Parathyroid adenoma (tissue), 2 donors: ENCODE measurements at regions not wholly inside any gene's neighbourhood (a gene's known extent, or its start where the extent isn't known, plus 50 kb on each side); places are given as distances from the start of the nearest gene placed in this dataset.

ENCODE experiments used
- H2AFZ ChIP-seq: fragments of 300-600 bp; sonication (generic); one replicate; pipeline ENCODE4 v1.7.0; 2017; ENCODE audit warnings: antibody characterized with exemption, mild to moderate bottlenecking
- H3K27ac ChIP-seq: fragments of 300-600 bp; sonication (generic); one replicate; pipeline ENCODE4 v1.7.0; 2017
- H3K27me3 ChIP-seq: fragments of 300-600 bp; sonication (generic); one replicate; pipeline ENCODE4 v1.7.0; 2017; ENCODE audit warnings: low read length; ENCODE audit not compliant: control insufficient read depth, insufficient read depth
- H3K36me3 ChIP-seq: fragments of 300-600 bp; sonication (generic); one replicate; pipeline ENCODE4 v1.7.0; 2017; ENCODE audit warnings: low read length; ENCODE audit not compliant: control insufficient read depth, insufficient read depth
- H3K4me1 ChIP-seq: fragments of 300-600 bp; sonication (generic); one replicate; pipeline ENCODE4 v1.7.0; 2017; ENCODE audit warnings: control low read depth
- H3K4me2 ChIP-seq: fragments of 300-600 bp; sonication (generic); one replicate; pipeline ENCODE4 v1.7.0; 2017; ENCODE audit warnings: low read length
- H3K4me3 ChIP-seq: fragments of 300-600 bp; sonication (generic); one replicate; pipeline ENCODE4 v1.7.0; 2017; ENCODE audit warnings: low read depth, low read length
- H3K79me2 ChIP-seq: fragments of 300-600 bp; sonication (generic); one replicate; pipeline ENCODE4 v1.7.0; 2017; ENCODE audit warnings: control low read depth
- H3K9ac ChIP-seq: fragments of 300-600 bp; sonication (generic); one replicate; pipeline ENCODE4 v1.7.0; 2017; ENCODE audit warnings: mild to moderate bottlenecking
- H3K9me3 ChIP-seq: fragments of 300-600 bp; sonication (generic); one replicate; pipeline ENCODE4 v1.7.0; 2017; ENCODE audit warnings: low read length; ENCODE audit not compliant: control insufficient read depth
- CTCF ChIP-seq: fragments of 300-600 bp; sonication (generic); IDR thresholded peaks from one replicate; pipeline ENCODE4 v1.7.0; 2017; ENCODE audit warnings: antibody characterized with exemption, mild to moderate bottlenecking
- donor health status: primary hyperparathyroidism.

GRCh38 chrX:40383969-40384368 lies 196.8 kb upstream of the ATP6AP2 start:
- Histone ChIP-seq H3K9ac (no peak overlapping the region), H3K27me3 (no peaks in the 10 kb centered on the region), H3K9me3 (no peaks in the 10 kb centered on the region)

GRCh38 chrX:40383360-40383759 lies 197.4 kb upstream of the ATP6AP2 start:
- no peak overlapping the region for H2AFZ ChIP-seq
- no peak overlapping the region for H3K4me2 ChIP-seq
- no peaks in the 10 kb centered on the region for H3K36me3 ChIP-seq
- no peaks in the 10 kb centered on the region for H3K79me2 ChIP-seq
- H3K27me3 ChIP-seq, result no peaks in the 10 kb centered on the region
- no peak for TF ChIP-seq CTCF
- H3K9me3 ChIP-seq, result no peaks in the 10 kb centered on the region
- H3K4me3 ChIP-seq, result no peak overlapping the region
- H3K4me1 ChIP-seq, result no peaks in the 10 kb centered on the region
- no peak overlapping the region for H3K27ac ChIP-seq
- no peak overlapping the region for H3K9ac ChIP-seq

More at GRCh38 chrX:40383969-40384368, 196.8 kb upstream of the ATP6AP2 start:
- H2AFZ ChIP-seq, result no peak overlapping the region
- H3K79me2 ChIP-seq, result no peaks in the 10 kb centered on the region
- no peak overlapping the region for H3K27ac ChIP-seq
- H3K4me3 ChIP-seq, result no peak overlapping the region
- no peak for TF ChIP-seq CTCF
- no peak overlapping the region for H3K4me2 ChIP-seq
- no peaks in the 10 kb centered on the region for H3K4me1 ChIP-seq
- no peaks in the 10 kb centered on the region for H3K36me3 ChIP-seq

- no peaks in the 10 kb centered on the region for H3K4me1 ChIP-seq
- H3K27me3 ChIP-seq, result no peaks in the 10 kb centered on the region
- H3K27ac ChIP-seq, result no peak overlapping the region
- no peak overlapping the region for H2AFZ ChIP-seq
- no peaks in the 10 kb centered on the region for H3K9me3 ChIP-seq
- no peak overlapping the region for H3K4me3 ChIP-seq
- H3K79me2 ChIP-seq, result no peaks in the 10 kb centered on the region
- H3K4me2 ChIP-seq, result no peak overlapping the region
- no peaks in the 10 kb centered on the region for H3K36me3 ChIP-seq
- no peak overlapping the region for H3K9ac ChIP-seq
- no peak for TF ChIP-seq CTCF
Observed at GRCh38 chrX:40380655-40381488, 199.9 kb upstream of the ATP6AP2 start.

GRCh38 chrX:40377684-40378083 lies 203.1 kb upstream of the ATP6AP2 start:
- Histone ChIP-seq H3K9ac (no peak overlapping the region), H3K27ac (no peak overlapping the region), H3K27me3 (no peaks in the 10 kb centered on the region), H3K36me3 (no peaks in the 10 kb centered on the region), H3K4me1 (no peaks in the 10 kb centered on the region), H3K4me3 (no peak overlapping the region), H3K79me2 (no peaks in the 10 kb centered on the region), H3K4me2 (no peak overlapping the region), H3K9me3 (no peaks in the 10 kb centered on the region), H2AFZ (no peak overlapping the region)
- no peak for TF ChIP-seq CTCF

GRCh38 chrX:40374486-40374885 lies 206.3 kb upstream of the ATP6AP2 start:
- Histone ChIP-seq H3K79me2 (no peaks in the 10 kb centered on the region), H3K4me2 (no peak overlapping the region), H3K9me3 (no peaks in the 10 kb centered on the region), H3K4me3 (no peak overlapping the region), H3K27ac (no peak overlapping the region), H3K27me3 (no peaks in the 10 kb centered on the region), H3K9ac (no peak overlapping the region), H2AFZ (no peak overlapping the region), H3K36me3 (no peaks in the 10 kb centered on the region), H3K4me1 (no peaks in the 10 kb centered on the region)
- no peak for TF ChIP-seq CTCF
